Prostate gland (tissue), 2 donors: ENCODE measurements at regions not wholly inside any gene's neighbourhood (a gene's known extent, or its start where the extent isn't known, plus 50 kb on each side); places are given as distances from the start of the nearest gene placed in this dataset.

Source experiments
- CTCF ChIP-seq, 4 experiments: fragments of 200-600 bp in 2 of 4; fragments of 450-650 bp in 2 of 4; sonication (generic) in 2 of 4; IDR thresholded peaks; 1 replicate in 3 of 4; 2 replicates in 1 of 4; pipeline ENCODE4 v1.5.1; 2016 to 2019; ENCODE audit warnings: antibody characterized with exemption in 4 of 4, mild to moderate bottlenecking in 2 of 4, moderate library complexity in 2 of 4
- POLR2A ChIP-seq: fragments of 450-650 bp; IDR thresholded peaks from one replicate; pipeline ENCODE4 v1.6.1; 2016; ENCODE audit warnings: antibody characterized with exemption, mild to moderate bottlenecking
- POLR2AphosphoS5 ChIP-seq: sonication (generic); formaldehyde crosslinking; IDR thresholded peaks from one replicate; pipeline ENCODE4 v1.6.1; 2017; ENCODE audit warnings: antibody characterized with exemption

DNA sequence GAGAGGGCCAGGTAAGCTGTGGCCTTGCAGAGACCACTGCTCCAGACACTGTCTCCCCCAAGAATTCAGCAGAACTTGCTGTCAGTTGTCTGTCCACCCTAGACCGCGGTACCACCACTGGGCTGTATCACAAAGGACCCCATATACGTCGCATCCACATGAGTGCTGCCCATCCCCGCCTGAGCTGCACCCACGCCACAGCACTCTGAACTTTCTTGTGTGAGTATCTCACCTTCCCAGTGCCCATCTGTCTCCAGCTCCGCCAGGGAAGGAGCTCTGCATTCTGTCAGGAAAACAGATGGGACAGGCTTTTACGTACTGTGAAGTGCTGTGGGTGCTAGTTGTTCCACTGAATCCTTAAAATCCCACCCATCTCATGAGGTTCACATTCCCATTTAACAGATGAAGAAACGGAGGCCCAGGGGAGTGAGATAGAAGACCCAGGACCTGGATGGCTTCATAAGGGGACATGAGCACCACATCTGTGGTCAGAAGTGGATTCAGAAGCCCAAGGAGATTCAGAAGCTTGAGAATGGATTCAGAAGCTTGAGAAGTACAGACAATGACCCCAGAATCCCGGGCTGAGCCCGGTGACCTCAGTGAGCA lies 102.5 kb upstream of the ZMIZ1 start:
- no peak for TF ChIP-seq CTCF (IDR thresholded peaks at IDR 0.05)
- TF ChIP-seq POLR2A, result no peak
- TF ChIP-seq POLR2AphosphoS5, result no peak
